Trophoblast cell (in vitro differentiated cells and primary cell): ENCODE measurements at regions not wholly inside any gene's neighbourhood (a gene's known extent, or its start where the extent isn't known, plus 50 kb on each side); places are given as distances from the start of the nearest gene placed in this dataset.

Experiments
- DNase-seq, 2 donors: peaks; one replicate each; pipeline ENCODE4 v3.0.0-alpha.2; 2016
- H2AFZ ChIP-seq: 2 replicates; pipeline ENCODE4 v1.6.1; 2013; ENCODE audit warnings: low read length, moderate library complexity, mild to moderate bottlenecking; ENCODE audit not compliant: insufficient read depth, poor library complexity
- H2AK5ac ChIP-seq: 2 replicates; pipeline ENCODE4 v1.6.1; 2013; ENCODE audit warnings: mild to moderate bottlenecking, low read length
- H2BK120ac ChIP-seq: 2 replicates; pipeline ENCODE4 v1.6.1; 2013; ENCODE audit warnings: low read length, mild to moderate bottlenecking, moderate library complexity; ENCODE audit not compliant: insufficient read depth, poor library complexity
- H2BK12ac ChIP-seq: 2 replicates; pipeline ENCODE4 v1.6.1; 2013; ENCODE audit warnings: mild to moderate bottlenecking, low read length, moderate library complexity
- H2BK5ac ChIP-seq: 2 replicates; pipeline ENCODE4 v1.6.1; 2013; ENCODE audit warnings: low read length, low read depth, moderate library complexity, mild to moderate bottlenecking; ENCODE audit not compliant: poor library complexity
- H3K14ac ChIP-seq: 2 replicates; pipeline ENCODE4 v1.6.1; 2013; ENCODE audit warnings: mild to moderate bottlenecking, low read length
- H3K18ac ChIP-seq: 2 replicates; pipeline ENCODE4 v1.6.1; 2013; ENCODE audit warnings: mild to moderate bottlenecking, low read length
- H3K23ac ChIP-seq: 2 replicates; pipeline ENCODE4 v1.6.1; 2013; ENCODE audit warnings: low read length
- H3K27ac ChIP-seq: 2 replicates; pipeline ENCODE4 v1.5.1; 2013; ENCODE audit warnings: low read depth, mild to moderate bottlenecking, inconsistent platforms, low read length, moderate library complexity
- H3K27me3 ChIP-seq: 2 replicates; pipeline ENCODE4 v1.6.1; 2013; ENCODE audit warnings: inconsistent platforms, mild to moderate bottlenecking, low read length, moderate library complexity; ENCODE audit not compliant: insufficient read depth
- H3K36me3 ChIP-seq, 2 experiments: 1 replicate in 1 of 2; 2 replicates in 1 of 2; pipeline ENCODE4 v1.6.1; 2013; ENCODE audit warnings: low read length in 2 of 2, mild to moderate bottlenecking in 2 of 2, moderate library complexity in 1 of 2; ENCODE audit not compliant: insufficient read depth in 2 of 2, control insufficient read depth in 1 of 2
- H3K4ac ChIP-seq: 2 replicates; pipeline ENCODE4 v1.6.1; 2013; ENCODE audit warnings: low read depth, mild to moderate bottlenecking, low read length, moderate library complexity
- H3K4me1 ChIP-seq, 2 experiments: 1 replicate in 1 of 2; 2 replicates in 1 of 2; pipeline ENCODE4 v1.6.1; 2013; ENCODE audit warnings: low read length in 2 of 2, mild to moderate bottlenecking in 2 of 2, moderate library complexity in 1 of 2; ENCODE audit not compliant: insufficient read depth in 2 of 2, control insufficient read depth in 1 of 2
- H3K4me2 ChIP-seq: 2 replicates; pipeline ENCODE4 v1.6.1; 2013; ENCODE audit warnings: inconsistent platforms, mild to moderate bottlenecking, low read length, moderate library complexity
- H3K4me3 ChIP-seq: 2 replicates; pipeline ENCODE4 v1.5.1; 2013; ENCODE audit warnings: mild to moderate bottlenecking, low read depth, low read length, inconsistent platforms
- H3K79me1 ChIP-seq: one replicate; pipeline ENCODE4 v1.6.1; 2013; ENCODE audit warnings: low read length
- H3K79me2 ChIP-seq: 2 replicates; pipeline ENCODE4 v1.6.1; 2013; ENCODE audit warnings: low read length, mild to moderate bottlenecking; ENCODE audit not compliant: control insufficient read depth, insufficient read depth, poor library complexity
- H3K9ac ChIP-seq: 2 replicates; pipeline ENCODE4 v1.6.1; 2013; ENCODE audit warnings: mild to moderate bottlenecking, low read length
- H3K9me3 ChIP-seq: 2 replicates; pipeline ENCODE4 v1.6.1; 2013; ENCODE audit warnings: low read depth, mild to moderate bottlenecking, control low read depth, inconsistent platforms, low read length; ENCODE audit not compliant: insufficient read depth
- H4K12ac ChIP-seq: 2 replicates; pipeline ENCODE4 v1.6.1; 2013; ENCODE audit warnings: low read depth, mild to moderate bottlenecking, low read length, moderate library complexity
- H4K8ac ChIP-seq: 2 replicates; pipeline ENCODE4 v1.6.1; 2013; ENCODE audit warnings: low read depth, mild to moderate bottlenecking, low read length, moderate library complexity
- H4K91ac ChIP-seq: one replicate; pipeline ENCODE4 v1.6.1; 2013; ENCODE audit warnings: low read depth, mild to moderate bottlenecking, low read length, moderate library complexity
- WGBS: extraction: QIAGEN DNeasy Blood & Tissue Kit; methylation state at CpG from one replicate; pipeline ENCODE4 v1.1.7; 2013; ENCODE audit warnings: missing lambda C conversion rate; ENCODE audit not compliant: insufficient read length, insufficient coverage; ENCODE audit errors: extremely low coverage; 5-methylcytosine and 5-hydroxymethylcytosine counted together

DNA sequence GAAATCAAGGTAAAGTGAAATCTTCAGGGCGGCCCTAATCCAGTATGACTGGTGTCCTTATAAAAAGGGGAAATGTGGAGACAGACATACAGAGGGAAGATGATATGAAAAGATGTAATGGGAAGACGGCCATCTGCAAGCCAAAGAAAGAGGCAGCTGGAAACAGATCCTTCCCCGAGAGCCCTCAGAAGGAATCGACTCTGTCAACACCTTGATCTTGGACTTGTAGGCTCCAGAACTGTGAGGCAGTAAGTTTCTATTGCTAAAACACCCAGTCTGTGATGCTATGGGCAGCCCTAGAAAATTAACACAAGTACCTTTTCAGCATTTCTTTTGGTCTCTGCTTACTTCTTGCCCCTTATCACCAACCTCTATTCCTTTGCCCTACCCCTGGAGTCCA is 174.7 kb upstream of the TPM1 start:
- H3K79me2 ChIP-seq = no peaks in the 10 kb centered on the region
- H3K4ac ChIP-seq = no peak overlapping the region
- peak overlapping the region; percentile 89 for H3K14ac ChIP-seq
- peak overlapping the region; percentile 80 for H4K91ac ChIP-seq
- no peak overlapping the region for H3K27ac ChIP-seq
- no peak overlapping the region for H3K4me2 ChIP-seq
- peak overlapping the region; percentile 65 for H4K8ac ChIP-seq
- no peak overlapping the region for H2AFZ ChIP-seq
- H2BK5ac ChIP-seq = no peak overlapping the region
- no peak overlapping the region for H3K23ac ChIP-seq
- H3K79me1 ChIP-seq = peaks cover 26% of the 10 kb centered on the region
- H3K27me3 ChIP-seq = no peaks in the 10 kb centered on the region
- no CpG with 5 or more reads among the region's 4 CpGs for WGBS
- H3K9me3 ChIP-seq = peaks cover 2% of the 10 kb centered on the region
- peak overlapping the region; percentile 86 for H2BK12ac ChIP-seq
- no peak overlapping the region for H4K12ac ChIP-seq
- no peak overlapping the region for H3K9ac ChIP-seq
- no peak overlapping the region for H3K18ac ChIP-seq
- peak overlapping the region; percentile 91 for H2AK5ac ChIP-seq
- no peak overlapping the region for H3K4me3 ChIP-seq
- DNase-seq = no peak
- no peaks in the 10 kb centered on the region for H3K36me3 ChIP-seq
- peak overlapping the region; percentile 63 for H2BK120ac ChIP-seq
- peaks cover 0 to 2% of the 10 kb centered on the region in 2 experiments for H3K4me1 ChIP-seq

DNA sequence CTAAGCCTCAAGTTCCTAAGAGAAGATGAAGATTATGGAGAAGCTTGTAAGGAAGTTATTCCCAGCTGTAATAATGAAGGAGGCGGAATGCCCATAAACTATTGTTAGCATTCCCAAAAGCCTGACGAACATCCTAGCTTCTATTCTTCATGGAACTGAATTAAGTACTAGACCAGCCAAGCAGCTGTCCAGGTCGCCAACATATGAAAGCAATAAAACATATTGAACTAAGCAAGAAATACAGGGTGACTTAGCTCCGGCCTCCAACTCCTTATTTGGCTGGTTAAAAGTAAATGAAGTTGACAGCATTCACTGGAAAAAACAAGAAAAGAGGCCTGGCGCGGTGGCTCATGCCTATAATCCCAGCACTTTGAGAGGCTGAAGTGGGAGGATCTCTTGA is 174.0 kb upstream of the TPM1 start:
- Histone ChIP-seq H4K12ac (no peak overlapping the region), H3K9me3 (peaks cover 2% of the 10 kb centered on the region), H2BK120ac (peak overlapping the region; percentile 18), H4K8ac (no peak overlapping the region), H4K91ac (peak overlapping the region; percentile 13), H3K14ac (no peak overlapping the region), H3K27me3 (no peaks in the 10 kb centered on the region), H3K79me2 (no peaks in the 10 kb centered on the region), H3K9ac (no peak overlapping the region), H2BK5ac (peak overlapping the region; percentile 1), H3K23ac (no peak overlapping the region), H3K79me1 (peaks cover 29% of the 10 kb centered on the region), H2BK12ac (peak overlapping the region; percentile 43), H3K36me3 (no peaks in the 10 kb centered on the region), H3K4me3 (no peak overlapping the region), H2AK5ac (peak overlapping the region; percentile 2), H3K27ac (no peak overlapping the region), H3K4me1 (peaks cover 4 to 6% of the 10 kb centered on the region in 2 experiments), H3K4me2 (no peak overlapping the region), H2AFZ (no peak overlapping the region), H3K18ac (no peak overlapping the region), H3K4ac (no peak overlapping the region)
- DNase-seq = no peak
- WGBS = no CpG with 5 or more reads among the region's 6 CpGs

- Histone ChIP-seq H2BK5ac (peak overlapping the region; percentile 1), H3K9ac (no peak overlapping the region), H3K79me2 (peaks cover 3% of the 10 kb centered on the region), H4K12ac (no peak overlapping the region), H3K9me3 (peaks cover 2% of the 10 kb centered on the region), H3K4me1 (peaks cover 6 to 10% of the 10 kb centered on the region in 2 experiments), H2AFZ (no peak overlapping the region), H3K23ac (no peak overlapping the region), H2AK5ac (peak overlapping the region; percentile 2), H4K8ac (no peak overlapping the region), H3K27ac (no peak overlapping the region), H3K27me3 (no peaks in the 10 kb centered on the region), H4K91ac (peak overlapping the region; percentile 13), H3K4me2 (no peak overlapping the region), H3K36me3 (no peaks in the 10 kb centered on the region), H3K4me3 (no peak overlapping the region), H2BK120ac (peak overlapping the region; percentile 7), H3K18ac (no peak overlapping the region), H2BK12ac (peak overlapping the region; percentile 43), H3K4ac (no peak overlapping the region), H3K79me1 (peaks cover 34% of the 10 kb centered on the region), H3K14ac (no peak overlapping the region)
- no CpG with 5 or more reads among the region's 2 CpGs for WGBS
- no peak for DNase-seq
These were observed 173.4 kb upstream of the TPM1 start for GRCh38 chr15:62869116-62869515.

- no peak overlapping the region for H3K4ac ChIP-seq
- no peak overlapping the region for H2BK5ac ChIP-seq
- DNase-seq = no peak
- no peak overlapping the region for H3K4me3 ChIP-seq
- H3K36me3 ChIP-seq = no peaks in the 10 kb centered on the region
- H3K4me1 ChIP-seq = peaks cover 12 to 18% of the 10 kb centered on the region in 2 experiments
- no peak overlapping the region for H3K9ac ChIP-seq
- H2AK5ac ChIP-seq = no peak overlapping the region
- no peak overlapping the region for H2AFZ ChIP-seq
- no peak overlapping the region for H3K27ac ChIP-seq
- no peak overlapping the region for H4K12ac ChIP-seq
- no peaks in the 10 kb centered on the region for H3K27me3 ChIP-seq
- no peak overlapping the region for H2BK120ac ChIP-seq
- no peak overlapping the region for H4K91ac ChIP-seq
- no peak overlapping the region for H2BK12ac ChIP-seq
- H3K9me3 ChIP-seq = peaks cover 2% of the 10 kb centered on the region
- H3K23ac ChIP-seq = no peak overlapping the region
- H3K4me2 ChIP-seq = no peak overlapping the region
- no peak overlapping the region for H3K18ac ChIP-seq
- no peak overlapping the region for H4K8ac ChIP-seq
- WGBS = no CpG with 5 or more reads among the region's 2 CpGs
- H3K14ac ChIP-seq = no peak overlapping the region
- peaks cover 45% of the 10 kb centered on the region for H3K79me1 ChIP-seq
- peaks cover 11% of the 10 kb centered on the region for H3K79me2 ChIP-seq
These were observed 172.3 kb upstream of the TPM1 start for GRCh38 chr15:62870216-62870615.
